SH-SY5Y (cell line): ENCODE measurements at regions not wholly inside any gene's neighbourhood (a gene's known extent, or its start where the extent isn't known, plus 50 kb on each side); places are given as distances from the start of the nearest gene placed in this dataset.

Experiments
- GATA2 ChIP-seq: IDR thresholded peaks from 2 replicates; pipeline ENCODE4 v1.6.1; 2011; ENCODE audit warnings: mild to moderate bottlenecking, low read depth, low read length
- GATA3 ChIP-seq: IDR thresholded peaks from 2 replicates; pipeline ENCODE4 v1.6.1; 2011; ENCODE audit warnings: low read depth, mild to moderate bottlenecking, low read length, moderate library complexity

- TF ChIP-seq GATA2 (no peak), GATA3 (no peak)
Observed at GRCh38 chr14:49057838-49058510, 528.2 kb downstream of the RPS29 start.
